NOMO-1 treated with DMSO at 0.1 percent for 48 hours (cell line): ENCODE measurements at regions not wholly inside any gene's neighbourhood (a gene's known extent, or its start where the extent isn't known, plus 50 kb on each side); places are given as distances from the start of the nearest gene placed in this dataset.

Experiments used
- DNase-seq: peaks from one replicate; lab custom pipeline; 2025; ENCODE audit not compliant: unreplicated experiment; lab: John Stamatoyannopoulos, UW

DNA sequence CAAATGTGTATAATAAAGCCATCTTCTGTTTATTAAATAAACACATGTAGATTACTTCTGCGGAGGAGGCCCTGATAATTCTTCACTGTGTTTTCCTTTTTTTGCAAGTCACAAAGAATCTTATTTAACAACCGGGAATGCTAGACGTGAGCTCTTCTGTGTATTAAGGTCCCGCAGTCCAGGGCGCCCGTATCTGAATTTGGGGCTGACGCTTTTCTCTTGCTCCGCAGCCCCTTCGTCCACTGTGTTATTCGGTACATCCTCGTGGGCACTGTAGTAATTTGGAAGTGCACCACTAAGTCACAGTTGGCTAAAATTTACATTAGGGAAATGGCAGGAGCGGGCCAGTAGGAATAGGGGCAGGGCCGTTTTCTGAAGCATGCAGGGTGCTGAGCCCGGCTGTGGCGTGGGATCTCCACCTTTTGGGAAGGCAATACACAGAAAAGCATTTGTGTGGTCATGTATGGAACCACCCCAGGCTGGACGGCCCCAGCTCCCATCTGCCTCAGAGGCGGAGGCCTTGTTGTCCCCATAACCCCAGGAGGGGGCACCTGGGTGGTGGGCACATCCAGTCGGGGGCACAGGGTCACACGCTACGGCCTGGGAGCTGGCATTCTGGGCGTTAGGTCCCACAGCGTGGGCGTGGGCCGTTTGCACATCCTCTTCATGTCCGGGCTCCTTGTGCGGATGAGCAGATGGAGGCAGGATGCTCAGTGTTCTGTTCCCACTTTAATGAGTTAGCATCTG, 258.7 kb upstream of the IRX4 start:
- DNase-seq, result no peak

DNA sequence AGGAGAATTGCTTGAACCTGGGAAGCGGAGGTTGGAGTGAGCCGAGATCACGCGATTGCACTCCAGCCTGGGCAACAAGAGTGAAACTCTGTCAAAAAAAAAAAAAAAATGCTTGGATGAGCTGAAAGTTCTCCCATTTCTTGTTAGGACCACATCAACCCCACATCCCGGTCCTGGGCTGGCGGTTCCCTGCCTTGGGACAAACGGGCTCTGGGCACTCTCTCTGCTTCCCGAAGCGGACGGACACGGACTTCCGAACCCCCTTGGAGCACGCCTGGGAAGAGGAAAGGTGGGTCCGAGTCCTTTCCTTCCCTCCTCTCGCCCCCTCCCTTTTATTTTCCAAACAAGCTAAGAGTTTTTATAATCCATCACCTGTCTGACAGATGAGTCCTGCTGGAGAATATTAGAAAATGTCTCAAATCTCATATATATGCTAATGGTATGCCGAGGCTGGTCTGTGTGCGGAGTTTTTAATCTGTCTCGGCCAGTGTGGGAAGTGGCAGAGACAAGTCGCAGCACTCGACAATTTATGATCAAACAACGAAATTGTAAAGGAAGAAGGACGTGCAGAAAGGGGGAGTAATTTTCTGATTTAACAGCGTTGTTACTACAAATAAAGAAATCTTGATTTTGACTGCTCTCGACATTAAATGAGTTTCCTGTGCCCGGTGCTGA, 257.9 kb upstream of the IRX4 start:
- no peak for DNase-seq

DNA sequence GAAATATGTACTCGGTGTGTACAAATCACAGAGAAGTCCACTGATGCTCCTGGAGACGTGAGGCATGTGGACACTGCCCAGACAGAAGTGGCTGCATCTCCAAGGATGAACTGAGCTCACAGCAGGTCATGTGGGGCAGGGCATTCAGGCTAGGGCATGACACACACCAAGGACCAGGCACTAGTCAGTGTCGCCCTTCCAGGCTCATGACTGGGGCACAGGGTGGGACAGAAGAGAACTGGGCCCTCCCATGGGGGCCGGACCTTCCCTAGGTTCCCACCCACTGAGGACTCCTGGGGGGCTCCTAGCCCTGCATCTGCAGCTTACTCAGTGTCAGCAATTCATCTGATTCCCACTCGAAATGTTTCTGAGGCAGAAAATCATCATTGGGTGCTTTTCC, 256.8 kb upstream of the IRX4 start:
- no peak for DNase-seq

DNA sequence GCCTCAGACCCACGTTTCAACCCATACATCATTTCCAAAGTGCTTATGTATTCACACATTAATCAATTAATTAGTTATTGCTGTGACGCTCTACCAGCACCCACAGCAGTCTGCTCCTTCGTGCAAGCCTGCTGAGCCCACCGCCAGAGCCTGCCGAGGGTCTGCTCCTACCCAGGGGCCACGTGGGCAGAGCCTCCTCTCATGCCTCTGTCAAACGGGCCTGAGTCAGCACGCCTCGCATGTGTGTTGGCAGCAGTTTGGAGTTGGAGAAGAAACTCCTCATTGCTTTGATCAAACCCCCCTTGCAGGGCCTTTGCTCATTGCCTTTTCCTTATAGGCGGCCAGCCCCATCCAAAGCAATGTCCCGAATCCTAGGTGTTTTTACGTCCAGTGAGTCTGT, 256.2 kb upstream of the IRX4 start:
- no peak for DNase-seq

DNA sequence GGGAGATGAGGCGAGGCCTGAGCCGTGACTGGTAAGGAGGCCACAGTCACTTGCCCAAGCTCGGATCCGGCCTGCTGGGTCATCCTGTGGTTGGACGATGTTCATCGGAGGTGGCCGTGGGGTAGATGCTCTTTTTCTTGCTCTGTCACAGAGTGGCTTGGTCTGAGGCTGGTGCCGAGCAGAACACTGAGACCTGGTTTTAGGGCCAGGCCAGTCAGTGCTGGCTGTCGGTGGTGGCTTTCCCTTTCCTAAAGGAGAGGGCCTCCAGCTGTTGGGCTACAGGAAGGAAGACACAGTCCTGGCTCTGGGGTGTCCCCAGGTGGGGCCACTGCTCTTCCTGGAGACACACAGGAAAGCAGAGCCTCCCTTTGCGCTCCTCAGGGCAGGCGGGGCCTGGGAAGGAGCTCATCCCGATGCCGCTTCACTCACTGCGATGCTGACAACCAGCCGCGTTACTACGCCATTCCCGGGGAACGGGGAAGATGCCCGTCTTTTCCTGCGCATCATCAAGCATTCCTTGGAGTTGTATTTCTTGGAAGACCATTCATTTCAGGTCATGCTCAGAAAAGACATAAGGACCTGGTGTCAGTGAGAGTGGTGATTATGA, 254.8 kb upstream of the IRX4 start:
- DNase-seq, result no peak

DNA sequence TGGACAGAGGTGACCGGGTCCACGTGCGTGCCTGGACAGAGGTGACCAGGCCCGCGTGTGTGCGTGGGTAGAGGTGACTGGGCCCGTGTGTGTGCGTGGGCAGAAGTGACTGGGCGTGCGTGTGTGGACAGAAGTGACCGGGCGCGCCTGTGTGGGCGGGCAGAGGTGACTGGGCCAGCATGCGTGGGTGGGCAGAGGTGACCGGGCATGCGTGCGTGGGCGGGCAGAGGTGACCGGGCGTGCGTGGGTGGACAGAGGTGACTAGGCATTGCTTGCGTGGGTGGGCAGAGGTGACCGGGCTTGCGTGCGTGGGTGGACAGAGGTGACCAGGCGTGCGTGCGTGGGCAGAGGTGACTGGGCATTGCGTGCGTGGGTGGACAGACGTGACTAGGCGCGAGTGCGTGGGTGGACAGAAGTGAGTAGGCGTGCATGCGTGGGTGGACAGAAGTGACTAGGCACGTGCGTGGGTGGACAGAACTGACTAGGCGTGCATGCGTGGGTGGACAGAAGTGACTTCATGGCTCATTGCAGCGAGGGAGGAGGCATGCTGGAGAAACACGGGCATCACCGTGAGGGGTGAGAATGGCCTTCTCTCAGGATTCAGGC, 254.1 kb upstream of the IRX4 start:
- DNase-seq, result no peak

DNA sequence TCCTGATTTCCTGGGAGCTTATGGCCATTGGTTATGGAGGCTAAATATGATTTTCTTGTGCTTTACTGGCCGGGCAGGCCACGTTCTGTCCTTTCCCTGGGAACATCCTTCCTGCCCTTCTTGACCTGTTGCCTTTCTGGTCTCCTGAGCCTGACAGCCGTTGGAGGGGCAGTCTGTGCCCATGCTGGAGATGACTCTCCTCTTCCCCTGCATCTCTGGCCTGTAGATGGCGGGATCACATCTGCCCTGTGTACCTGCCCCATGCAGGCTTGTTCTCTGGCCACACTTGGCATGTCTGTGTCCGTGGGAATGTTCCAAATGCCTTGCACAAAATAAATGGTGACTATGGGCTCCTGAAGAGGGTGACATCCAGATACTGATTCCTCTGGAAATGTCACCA, 253.1 kb upstream of the IRX4 start:
- no peak for DNase-seq

DNA sequence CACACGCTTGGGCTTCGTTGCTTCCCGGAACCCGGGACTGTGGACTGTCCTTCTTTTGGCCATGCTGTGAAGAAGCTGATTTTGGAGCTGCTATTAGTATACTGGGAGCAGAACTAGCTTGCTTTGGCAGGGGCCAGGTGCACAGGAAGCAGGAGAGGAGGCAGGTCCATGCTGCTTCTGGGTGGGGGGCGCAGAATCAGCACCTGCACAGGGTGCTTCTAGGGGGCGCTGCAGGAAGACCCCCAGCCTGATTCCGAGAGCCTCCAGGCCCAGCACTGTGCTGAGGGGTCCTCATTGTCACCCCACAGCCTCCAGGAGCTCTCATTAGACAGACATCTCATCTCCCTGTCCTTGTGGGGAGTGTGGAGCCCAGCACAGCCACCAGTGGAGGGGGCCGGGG, 252.6 kb upstream of the IRX4 start:
- DNase-seq, result no peak

DNA sequence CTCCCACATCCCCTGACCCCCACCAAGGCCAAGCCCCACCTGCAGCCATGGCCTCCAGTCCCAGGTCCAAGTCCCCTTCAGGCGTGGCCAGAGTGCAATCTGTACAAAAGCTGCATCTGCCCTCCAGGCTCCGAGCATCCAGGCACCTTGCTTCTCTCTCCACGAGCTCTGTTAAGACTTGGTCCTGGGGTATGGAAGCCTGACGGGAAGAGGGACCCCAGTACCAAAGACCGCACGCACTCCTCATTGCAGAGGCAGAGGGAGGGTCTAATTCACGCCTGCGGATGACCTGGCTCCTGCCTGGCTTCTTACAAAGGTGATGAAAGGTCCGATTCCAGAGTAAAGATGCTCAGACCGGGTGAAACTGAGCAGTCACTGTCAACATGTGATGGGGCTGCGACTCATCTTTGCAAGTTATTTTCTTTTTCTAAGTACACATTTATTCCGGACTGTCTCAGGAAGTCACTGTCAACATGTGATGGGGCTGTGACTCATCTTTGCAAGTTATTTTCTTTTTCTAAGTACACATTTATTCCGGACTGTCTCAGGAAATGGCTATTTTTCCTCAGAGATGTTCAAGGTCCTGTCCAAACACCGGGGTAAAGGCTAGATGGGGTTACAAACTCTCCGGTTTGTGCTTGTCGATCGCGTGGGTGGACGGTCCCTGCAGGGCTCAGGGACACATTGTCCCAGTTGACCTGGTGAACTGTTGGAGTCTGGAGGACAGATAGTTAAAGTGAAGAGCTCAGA, 252.0 kb upstream of the IRX4 start:
- DNase-seq, result no peak

DNA sequence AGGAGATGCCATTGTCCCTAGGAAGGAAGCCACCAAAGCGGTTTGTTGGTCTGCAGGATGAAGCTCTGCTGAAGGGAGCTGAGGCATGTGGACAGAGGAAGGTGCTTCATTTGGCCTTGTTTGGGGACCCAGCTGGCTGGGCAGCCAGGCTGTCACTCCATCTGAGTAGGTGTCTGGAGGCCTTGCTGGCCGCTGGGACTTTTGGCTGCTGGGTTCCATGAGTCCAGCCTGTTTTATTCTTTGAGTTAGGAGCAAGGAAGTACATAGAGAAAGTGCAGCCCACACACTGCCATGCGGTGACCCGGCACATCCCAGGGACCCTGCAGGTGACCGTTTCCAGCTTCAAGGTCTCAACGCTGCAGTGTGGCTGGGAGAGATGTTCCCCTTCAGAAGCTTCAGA, 251.2 kb upstream of the IRX4 start:
- no peak for DNase-seq

DNA sequence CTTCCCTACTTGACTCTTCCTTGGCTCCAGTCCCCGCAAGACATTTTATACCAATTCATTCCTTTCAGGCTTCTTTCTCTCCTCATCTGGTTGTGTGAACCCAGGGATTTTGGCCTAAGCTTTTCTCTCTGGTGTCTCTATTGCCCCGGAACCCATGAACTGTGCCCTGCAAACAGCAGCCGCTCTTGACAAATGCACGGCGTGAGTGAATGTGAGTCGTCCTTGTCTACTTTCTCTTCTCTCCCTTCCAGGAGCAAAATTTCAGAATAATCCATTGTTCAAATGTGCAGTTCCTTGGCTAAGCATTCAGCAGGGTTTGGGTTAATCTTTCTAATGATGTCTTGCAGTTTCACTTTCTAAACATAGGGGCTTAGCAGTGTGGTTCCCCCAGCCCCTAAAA, 250.4 kb upstream of the IRX4 start:
- DNase-seq, result no peak

DNA sequence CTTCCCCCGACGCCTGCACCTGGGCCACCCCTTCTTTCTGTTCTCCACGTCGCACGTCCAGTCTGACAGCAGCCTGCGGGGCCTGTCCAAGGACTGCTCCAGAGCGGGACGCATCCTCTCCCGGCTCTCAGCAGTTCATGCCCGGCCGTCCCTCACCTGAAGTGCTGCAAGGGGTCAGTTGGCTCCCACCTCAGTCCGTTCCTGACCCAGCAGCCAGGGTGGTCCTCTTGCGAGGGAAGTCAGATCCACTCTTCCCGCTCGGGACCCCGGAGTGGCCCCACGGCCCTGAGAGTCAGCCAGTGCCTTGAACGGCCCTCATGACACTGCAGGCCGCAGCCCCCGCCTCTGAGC, 249.7 kb upstream of the IRX4 start:
- no peak for DNase-seq

DNA sequence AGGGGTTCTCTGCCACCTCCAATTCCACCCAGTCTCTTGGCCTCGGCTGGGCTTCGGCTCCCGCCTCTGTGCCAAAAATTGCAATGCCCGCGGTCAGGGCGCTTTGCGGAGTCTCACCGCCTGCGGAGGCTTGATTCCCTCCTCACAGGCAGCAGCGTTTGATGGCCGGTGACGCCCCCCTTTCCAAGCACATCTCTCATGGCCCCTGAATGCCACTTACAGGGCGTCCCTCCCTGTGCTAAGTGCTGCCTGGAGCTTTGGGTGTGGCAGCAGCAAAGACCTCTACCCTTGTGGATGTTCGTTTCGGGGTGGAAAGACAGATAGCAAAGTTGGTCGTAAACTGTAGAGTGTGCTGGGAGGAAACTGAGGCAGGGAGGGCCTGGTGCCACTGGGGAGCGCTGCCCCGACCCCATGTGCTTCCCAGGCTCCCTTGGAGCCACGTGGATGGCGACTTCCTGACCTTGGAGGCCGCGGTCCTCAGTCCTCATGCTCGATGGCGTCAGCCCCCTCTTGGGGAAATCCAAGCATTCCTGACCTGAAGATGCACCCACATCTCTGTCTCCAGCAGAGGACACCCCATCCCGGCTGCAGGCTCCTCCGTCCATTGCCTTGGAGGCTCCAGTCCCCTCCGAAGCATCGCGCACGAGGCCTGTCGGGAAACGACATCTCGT, 249.2 kb upstream of the IRX4 start:
- DNase-seq, result no peak

DNA sequence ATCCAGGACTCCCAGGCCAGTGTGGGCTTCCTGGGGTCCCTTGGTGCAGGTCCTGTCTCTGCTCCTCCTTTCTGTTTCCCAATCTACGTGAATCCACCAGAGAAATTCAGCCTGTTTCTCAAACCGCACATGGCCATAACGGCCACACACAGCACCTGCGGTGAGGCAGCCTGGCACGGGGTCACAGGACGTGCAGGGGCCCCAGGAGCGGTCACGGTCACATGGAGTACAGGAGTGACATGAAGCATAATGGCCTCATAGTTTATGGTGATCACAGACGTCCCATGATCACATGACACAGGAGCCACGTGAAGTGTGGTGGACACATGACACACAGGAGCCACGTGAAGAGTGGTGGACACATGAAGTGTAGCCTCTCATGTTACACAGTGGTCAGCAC, 248.5 kb upstream of the IRX4 start:
- DNase-seq, result no peak

DNA sequence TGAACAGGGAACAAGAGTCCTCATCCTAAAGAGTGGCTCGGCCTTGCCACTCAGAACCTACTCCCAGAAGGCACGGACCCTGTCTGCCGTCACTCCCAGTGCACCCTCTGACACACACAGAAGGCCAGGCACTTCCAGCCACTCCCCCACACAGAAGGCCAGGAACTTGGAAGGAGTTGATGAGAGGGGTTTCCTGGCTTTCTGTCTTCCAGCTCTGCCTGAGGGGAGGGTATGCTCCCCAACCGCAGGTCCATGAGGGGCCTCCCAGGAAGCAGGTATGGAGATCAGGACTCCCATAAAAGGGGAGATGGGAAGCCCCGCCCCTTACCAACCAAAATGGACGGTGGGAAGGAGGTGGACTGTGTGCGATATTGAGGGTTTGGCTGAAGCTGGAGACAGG, 247.6 kb upstream of the IRX4 start:
- no peak for DNase-seq

DNA sequence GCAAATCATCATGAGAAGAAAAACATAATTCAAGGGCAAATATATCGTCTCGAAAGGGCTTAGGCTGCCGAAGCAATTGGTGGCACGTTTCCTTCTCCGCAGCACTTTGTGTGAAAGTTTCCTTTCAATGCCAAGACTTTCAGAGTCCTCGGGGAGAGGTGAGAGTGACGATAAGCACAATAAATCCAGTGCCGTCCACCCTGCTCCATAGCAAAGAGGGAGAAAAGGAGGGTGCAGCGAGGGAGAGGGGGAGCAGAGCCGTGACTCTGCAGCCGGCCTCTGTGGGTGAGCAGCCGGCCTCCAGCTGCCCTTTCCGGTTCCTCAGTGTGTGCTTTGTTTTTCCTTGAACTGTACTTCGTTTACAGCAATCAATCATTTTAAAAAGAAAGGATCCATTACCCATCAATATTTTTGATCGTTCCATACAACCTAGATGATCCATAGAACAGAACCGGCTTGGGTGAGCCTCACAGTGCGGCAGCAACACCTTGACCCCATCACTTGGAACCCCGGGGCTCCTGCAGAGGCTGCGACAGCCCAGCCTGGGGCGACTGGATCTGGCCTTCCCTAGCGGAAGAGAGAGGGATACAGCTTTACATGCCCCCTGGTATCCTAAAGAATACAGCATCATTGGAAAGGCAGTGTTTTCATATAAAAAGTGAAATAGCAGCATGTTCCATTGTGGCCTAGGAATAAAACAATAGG, 247.0 kb upstream of the IRX4 start:
- no peak for DNase-seq

DNA sequence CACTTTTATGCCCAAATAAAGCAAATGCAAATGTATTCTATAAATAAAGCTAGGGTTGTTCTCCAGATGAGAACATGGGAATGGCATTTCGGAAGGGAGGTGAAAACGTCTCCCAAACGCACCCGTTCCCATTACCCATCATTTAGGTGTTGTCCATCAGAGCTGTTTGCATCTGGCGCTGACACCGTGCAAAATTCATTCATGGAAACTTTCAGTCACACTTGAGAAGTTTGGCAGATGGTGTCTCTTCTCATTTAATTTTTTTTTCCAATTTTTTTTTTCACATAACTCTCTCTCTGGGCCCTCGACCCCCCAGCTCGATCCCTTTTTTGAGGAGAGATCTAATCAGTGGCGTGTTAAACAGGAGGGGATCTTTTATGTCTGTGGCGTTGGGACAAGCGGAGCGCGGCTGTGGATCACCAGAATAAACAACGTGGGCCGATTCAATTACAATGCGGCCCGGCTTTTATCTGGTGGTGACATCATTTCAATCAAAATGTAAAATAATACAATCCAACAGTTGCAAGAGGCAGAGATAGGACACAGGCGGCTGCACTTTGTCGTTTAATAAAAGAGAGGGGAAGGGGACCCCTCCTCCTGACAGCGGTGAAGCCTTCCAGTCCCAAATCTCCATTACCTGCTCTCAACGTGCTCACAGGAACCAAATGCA, 246.1 kb upstream of the IRX4 start:
- no peak for DNase-seq

DNA sequence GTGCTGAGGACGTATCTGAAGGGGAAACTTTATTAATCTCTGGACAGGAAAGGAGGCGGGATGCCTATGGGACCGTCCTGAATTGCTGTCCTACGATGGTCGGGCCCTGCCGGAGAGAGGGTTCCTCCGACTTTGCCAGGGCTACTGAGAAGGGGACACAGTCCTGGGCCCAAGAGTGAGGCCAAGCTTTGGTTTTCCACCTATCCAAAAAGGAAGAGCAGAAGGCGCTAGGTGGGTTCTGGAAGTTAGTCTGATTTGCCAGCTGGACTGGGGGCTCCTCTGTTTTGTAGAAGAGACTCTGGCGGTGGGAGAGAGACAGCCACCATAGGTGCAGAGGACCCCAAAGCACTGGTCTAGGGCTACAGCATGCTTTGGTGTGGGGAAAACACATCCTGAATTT, 243.8 kb upstream of the IRX4 start:
- DNase-seq, result no peak

DNA sequence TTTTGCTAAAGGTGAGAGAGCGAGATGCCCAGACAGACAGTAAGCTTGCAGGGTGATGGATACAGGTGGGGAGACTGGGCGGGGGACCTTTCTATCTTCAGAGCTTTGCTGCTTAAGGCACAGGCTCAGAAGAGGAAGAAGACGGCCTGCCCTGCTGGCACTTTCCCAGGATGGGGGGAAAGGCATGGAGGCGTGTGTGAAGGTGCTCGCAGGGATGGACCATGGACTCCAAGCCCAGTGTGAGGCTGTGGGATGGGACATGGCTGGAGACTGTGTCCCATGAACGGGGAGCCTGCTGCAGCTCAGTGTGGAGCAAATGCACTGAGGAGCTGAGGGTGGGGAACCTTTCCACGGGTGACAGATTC, 243.2 kb upstream of the IRX4 start:
- no peak for DNase-seq
